Left lung (tissue), 4 donors: ENCODE measurements at regions not wholly inside any gene's neighbourhood (a gene's known extent, or its start where the extent isn't known, plus 50 kb on each side); places are given as distances from the start of the nearest gene placed in this dataset.

ENCODE experiments used
- ATAC-seq: fragments of 200-7000 bp; cut with Tn5 transposase; one replicate; pipeline ENCODE4 v1.9.1; 2020; ENCODE audit warnings: moderate library complexity
- DNase-seq, 4 donors: peaks; one replicate each; pipeline ENCODE4 v3.0.0-alpha.2; 2013 to 2020
- H3K27ac ChIP-seq, 2 donors: fragments of 200-600 bp; sonication (generic) in 1 of 2; one replicate each; pipeline versions ENCODE4 v1.5.0 to v1.8.0; 2020 to 2021
- H3K27me3 ChIP-seq, 2 donors: fragments of 200-600 bp; sonication (generic) in 1 of 2; one replicate each; pipeline versions ENCODE4 v1.5.0 to v1.8.0; 2020 to 2021
- H3K36me3 ChIP-seq, 2 donors: fragments of 200-600 bp; sonication (generic) in 1 of 2; one replicate each; pipeline versions ENCODE4 v1.5.0 to v1.8.0; 2020 to 2021
- H3K4me1 ChIP-seq, 2 donors: fragments of 200-600 bp; one replicate each; pipeline ENCODE4 v1.8.0; 2021
- H3K4me3 ChIP-seq, 2 donors: fragments of 200-600 bp; sonication (generic) in 1 of 2; one replicate each; pipeline versions ENCODE4 v1.5.0 to v1.8.0; 2020 to 2021; ENCODE audit warnings: mild to moderate bottlenecking in 1 of 2
- H3K9me3 ChIP-seq, 2 donors: fragments of 200-600 bp; sonication (generic) in 1 of 2; one replicate each; pipeline versions ENCODE4 v1.5.0 to v1.8.0; 2020 to 2021
- CTCF ChIP-seq, 2 donors: fragments of 200-600 bp; sonication (generic) in 1 of 2; IDR thresholded peaks; one replicate each; pipeline versions ENCODE4 v1.5.0 to v1.8.0; 2021; ENCODE audit warnings: antibody characterized with exemption in 2 of 2
- intact Hi-C, 2 donors: fragments of 100-400 bp; cut with DNase I; formaldehyde crosslinking; loops; one replicate each; pipeline versions ENCODE4 v1.11.2 to v1.14.2; 2022
- donor health status: DM: no; HTN: yes; CAD: no.
- donor health status: DM: no; HTN: no; CAD: no.

- no peak for ATAC-seq
- intact Hi-C loops: no loop called here
- peaks cover 0 to 25% of the 10 kb centered on the region in 2 donors for H3K9me3 ChIP-seq
Measured at GRCh38 chr21:22120616-22121266, 1122.5 kb downstream of the NCAM2 start.

GRCh38 chr21:22125581-22125980 lies 1127.4 kb downstream of the NCAM2 start:
- Histone ChIP-seq H3K4me3 (no peak overlapping the region), H3K27me3 (no peaks in the 10 kb centered on the region), H3K36me3 (no peaks in the 10 kb centered on the region), H3K9me3 (peaks cover 0 to 23% of the 10 kb centered on the region in 2 donors), H3K27ac (no peak overlapping the region), H3K4me1 (no peaks in the 10 kb centered on the region)
- intact Hi-C loops: no loop called here
- DNase-seq (no peak), ATAC-seq (no peak)
- no peak for TF ChIP-seq CTCF (IDR thresholded peaks at IDR 0.05)

More at GRCh38 chr21:22120616-22121266, 1122.5 kb downstream of the NCAM2 start:
- no peak for TF ChIP-seq CTCF (IDR thresholded peaks at IDR 0.05)
- Histone ChIP-seq H3K4me1 (no peaks in the 10 kb centered on the region), H3K4me3 (no peak overlapping the region), H3K27ac (no peak overlapping the region), H3K36me3 (no peaks in the 10 kb centered on the region), H3K27me3 (no peaks in the 10 kb centered on the region)
- peak in 1 of 4 donors; percentile 34 for DNase-seq

- Histone ChIP-seq H3K27me3 (no peaks in the 10 kb centered on the region), H3K27ac (no peak overlapping the region), H3K36me3 (no peaks in the 10 kb centered on the region), H3K4me3 (no peak overlapping the region), H3K9me3 (peaks cover 0 to 7% of the 10 kb centered on the region in 2 donors), H3K4me1 (no peaks in the 10 kb centered on the region)
- TF ChIP-seq CTCF (IDR thresholded peaks at IDR 0.05): no peak
- ATAC-seq (no peak), DNase-seq (no peak)
- intact Hi-C loops: no loop called here
Measured at GRCh38 chr21:22128671-22129070, 1130.5 kb downstream of the NCAM2 start.

GRCh38 chr21:22132358-22133071 lies 1134.3 kb downstream of the NCAM2 start:
- intact Hi-C loops: no loop called here
- DNase-seq (no peak), ATAC-seq (no peak)
- Histone ChIP-seq H3K36me3 (no peaks in the 10 kb centered on the region), H3K4me3 (no peak overlapping the region), H3K27me3 (no peaks in the 10 kb centered on the region), H3K27ac (no peak overlapping the region), H3K4me1 (no peaks in the 10 kb centered on the region), H3K9me3 (no peaks in the 10 kb centered on the region)
- TF ChIP-seq CTCF (IDR thresholded peaks at IDR 0.05): no peak

- DNase-seq (no peak), ATAC-seq (no peak)
- H3K27ac ChIP-seq: no peak overlapping the region
- H3K36me3 ChIP-seq: no peaks in the 10 kb centered on the region
- H3K9me3 ChIP-seq: no peaks in the 10 kb centered on the region
- no peaks in the 10 kb centered on the region for H3K4me1 ChIP-seq
- no peak overlapping the region for H3K4me3 ChIP-seq
- intact Hi-C loops: no loop called here
- no peak for TF ChIP-seq CTCF (IDR thresholded peaks at IDR 0.05)
- no peaks in the 10 kb centered on the region for H3K27me3 ChIP-seq
Measured at GRCh38 chr21:22136740-22137139, 1138.5 kb downstream of the NCAM2 start.
